Activated CD4-positive, alpha-beta memory T cell treated with anti-CD3 and anti-CD28 coated beads, Interleukin-2, amount 10 ng/mL, durations not matched to agents 7 days and 5 days (primary cell): ENCODE measurements at regions not wholly inside any gene's neighbourhood (a gene's known extent, or its start where the extent isn't known, plus 50 kb on each side); places are given as distances from the start of the nearest gene placed in this dataset.

Experiments
- CTCF ChIA-PET: fragments of 350-600 bp; sonication (Branson Sonifier 250); formaldehyde crosslinking; loops from one replicate; lab custom pipeline; 2021; ENCODE audit warnings: antibody characterized with exemption, inconsistent platforms; lab: Charles Lee
- POLR2A ChIA-PET: fragments of 350-600 bp; sonication (Branson Sonifier 250); formaldehyde crosslinking; loops from one replicate; lab custom pipeline; 2021; ENCODE audit warnings: antibody characterized with exemption; lab: Charles Lee
- DNase-seq: peaks from one replicate; pipeline ENCODE4 v3.0.0-alpha.2; 2020
- H3K27ac Mint-ChIP-seq: one replicate; pipeline ENCODE4 v1.8.0; 2021; ENCODE audit warnings: mild to moderate bottlenecking, mixed read lengths
- H3K27me3 Mint-ChIP-seq: one replicate; pipeline ENCODE4 v1.8.0; 2021; ENCODE audit warnings: mixed read lengths
- H3K36me3 Mint-ChIP-seq: one replicate; pipeline ENCODE4 v1.8.0; 2021; ENCODE audit warnings: low read depth, mixed read lengths
- H3K4me1 Mint-ChIP-seq: one replicate; pipeline ENCODE4 v1.8.0; 2021; ENCODE audit warnings: mixed read lengths
- H3K4me3 Mint-ChIP-seq: one replicate; pipeline ENCODE4 v1.8.0; 2021; ENCODE audit warnings: mild to moderate bottlenecking, mixed read lengths
- H3K9me3 Mint-ChIP-seq: one replicate; pipeline ENCODE4 v1.8.0; 2021; ENCODE audit warnings: mixed read lengths

DNA sequence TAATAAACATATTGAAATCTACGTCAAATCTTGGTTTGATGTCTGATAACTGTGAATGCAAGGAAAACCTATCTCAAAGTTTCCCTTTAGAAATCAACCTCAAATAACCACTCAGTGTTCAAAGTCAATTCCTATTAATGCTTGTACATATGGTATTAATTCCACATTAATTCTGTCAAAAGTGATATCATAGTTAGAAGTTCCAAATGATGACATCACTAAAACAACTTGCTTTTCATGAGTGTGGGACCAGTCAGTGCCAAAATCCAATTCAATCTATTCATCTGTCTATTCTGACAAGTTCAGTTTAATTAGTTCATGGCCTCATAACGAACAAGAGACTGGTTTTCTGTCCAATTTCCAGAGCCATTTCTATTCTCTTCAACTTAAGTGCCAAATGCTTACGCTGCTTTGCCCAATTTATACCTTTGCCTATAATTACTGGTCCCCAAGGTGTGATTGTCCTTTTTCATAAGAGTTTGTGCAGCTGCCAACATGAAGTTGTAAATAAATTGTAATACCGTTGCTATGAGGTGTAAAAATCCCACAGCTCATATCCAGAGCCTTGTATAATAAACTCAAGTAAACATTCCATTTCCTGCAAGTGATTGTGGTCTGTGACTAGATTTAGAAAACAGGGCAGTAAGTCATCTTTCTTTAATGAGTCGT, 476.2 kb downstream of the RAB28 start:
- no peak for DNase-seq
- H3K4me3 Mint-ChIP-seq: no peak overlapping the region
- no peaks in the 10 kb centered on the region for H3K9me3 Mint-ChIP-seq
- no peaks in the 10 kb centered on the region for H3K36me3 Mint-ChIP-seq
- no peaks in the 10 kb centered on the region for H3K4me1 Mint-ChIP-seq
- H3K27ac Mint-ChIP-seq: no peak overlapping the region
- CTCF ChIA-PET: no interaction called here
- H3K27me3 Mint-ChIP-seq: no peaks in the 10 kb centered on the region
- POLR2A ChIA-PET: no interaction called here

DNA sequence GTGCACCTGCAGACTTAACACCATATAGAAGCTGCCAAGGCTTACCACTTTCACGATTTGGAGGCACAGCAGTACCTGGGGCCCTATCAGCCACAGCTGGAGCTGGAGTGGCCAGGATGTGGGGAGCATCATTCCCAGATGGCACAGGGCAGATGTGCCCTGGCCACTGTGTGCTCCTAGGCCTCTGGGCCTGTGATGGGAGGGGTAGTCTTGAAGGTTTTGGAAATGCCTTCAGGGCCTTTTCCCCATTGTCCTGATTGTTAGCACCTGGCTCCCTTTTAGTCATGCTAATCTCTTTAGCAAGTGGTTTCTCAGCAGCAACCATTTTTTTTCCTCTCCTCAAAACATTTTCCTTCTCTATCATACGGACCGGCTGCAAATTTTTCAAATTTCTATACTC, 490.2 kb downstream of the RAB28 start:
- CTCF ChIA-PET: no interaction called here
- no peak for DNase-seq
- H3K36me3 Mint-ChIP-seq: no peaks in the 10 kb centered on the region
- POLR2A ChIA-PET: no interaction called here
- H3K27ac Mint-ChIP-seq: no peak overlapping the region
- H3K27me3 Mint-ChIP-seq: no peaks in the 10 kb centered on the region
- H3K4me1 Mint-ChIP-seq: no peaks in the 10 kb centered on the region
- H3K4me3 Mint-ChIP-seq: no peak overlapping the region
- H3K9me3 Mint-ChIP-seq: peaks cover 9% of the 10 kb centered on the region

DNA sequence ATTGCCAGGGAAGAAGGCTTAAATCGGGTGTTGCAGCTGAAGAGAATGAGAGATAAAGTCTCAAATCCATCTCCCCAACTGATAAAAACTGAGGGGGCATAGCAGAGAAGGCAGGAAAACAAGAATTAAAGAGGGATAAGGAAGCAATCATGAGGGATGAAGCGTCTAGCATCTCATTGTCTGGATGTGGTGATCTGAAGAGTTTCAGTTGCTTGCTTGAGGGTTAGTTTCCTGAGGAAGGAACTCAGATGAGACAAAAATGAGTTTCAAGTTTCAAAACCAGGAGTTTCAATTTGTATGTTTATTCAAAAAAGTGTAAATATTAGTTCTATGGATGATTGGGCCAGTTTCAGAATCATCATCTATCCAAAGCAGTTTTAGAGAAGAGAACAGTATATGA, 496.9 kb downstream of the RAB28 start:
- no peaks in the 10 kb centered on the region for H3K27me3 Mint-ChIP-seq
- H3K4me3 Mint-ChIP-seq: no peak overlapping the region
- no peaks in the 10 kb centered on the region for H3K36me3 Mint-ChIP-seq
- no peak overlapping the region for H3K27ac Mint-ChIP-seq
- ChIA-PET CTCF (no interaction called here), POLR2A (no interaction called here)
- no peak for DNase-seq
- no peaks in the 10 kb centered on the region for H3K4me1 Mint-ChIP-seq
- H3K9me3 Mint-ChIP-seq: peaks cover 1% of the 10 kb centered on the region

DNA sequence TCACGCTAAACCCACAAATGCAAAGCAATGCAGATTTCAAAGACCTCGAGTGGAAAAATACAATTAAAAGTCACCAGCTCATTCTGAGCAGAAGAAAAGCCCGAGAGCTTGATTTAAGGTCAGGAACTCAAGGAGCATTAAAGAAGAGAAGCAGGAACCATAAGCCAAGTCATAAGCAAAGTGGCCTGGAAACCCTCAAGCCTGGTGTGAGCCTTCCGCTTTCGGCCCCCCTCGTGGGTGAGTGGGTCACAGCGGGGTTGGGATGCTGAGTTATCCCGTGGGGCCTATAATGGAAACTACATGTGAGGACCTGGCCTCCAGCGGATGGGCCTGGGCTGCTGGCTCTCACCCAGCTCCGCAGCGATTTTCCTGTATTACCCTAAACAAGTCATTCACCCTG, 504.3 kb downstream of the RAB28 start:
- POLR2A ChIA-PET: no interaction called here
- Mint-ChIP-seq H3K4me1 (no peaks in the 10 kb centered on the region), H3K36me3 (no peaks in the 10 kb centered on the region), H3K27ac (no peak overlapping the region), H3K9me3 (peaks cover 6% of the 10 kb centered on the region), H3K4me3 (no peak overlapping the region), H3K27me3 (no peaks in the 10 kb centered on the region)
- DNase-seq: no peak
- CTCF ChIA-PET: no interaction called here

DNA sequence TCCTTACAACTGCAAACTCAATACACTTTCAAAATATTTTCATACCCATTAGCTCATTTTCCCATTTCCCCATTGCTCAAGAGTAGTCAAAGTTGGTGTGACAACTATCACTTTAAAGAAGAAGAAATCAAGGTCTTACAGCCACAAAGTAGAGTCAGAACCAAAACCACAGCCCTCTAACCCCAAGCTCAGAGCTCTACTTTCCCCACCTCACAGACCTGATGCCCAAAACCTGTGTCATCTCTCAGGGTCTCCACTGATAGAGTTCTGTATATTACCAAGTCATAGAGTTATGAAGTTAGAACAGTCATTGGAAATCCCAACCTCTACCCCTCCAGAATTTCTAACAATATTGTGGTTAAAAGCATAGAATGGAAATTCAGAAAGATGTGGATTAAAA, 505.8 kb downstream of the RAB28 start:
- DNase-seq: no peak
- no peaks in the 10 kb centered on the region for H3K36me3 Mint-ChIP-seq
- H3K9me3 Mint-ChIP-seq: peaks cover 6% of the 10 kb centered on the region
- POLR2A ChIA-PET: no interaction called here
- no peaks in the 10 kb centered on the region for H3K27me3 Mint-ChIP-seq
- H3K4me3 Mint-ChIP-seq: no peak overlapping the region
- no peaks in the 10 kb centered on the region for H3K4me1 Mint-ChIP-seq
- CTCF ChIA-PET: no interaction called here
- no peak overlapping the region for H3K27ac Mint-ChIP-seq

DNA sequence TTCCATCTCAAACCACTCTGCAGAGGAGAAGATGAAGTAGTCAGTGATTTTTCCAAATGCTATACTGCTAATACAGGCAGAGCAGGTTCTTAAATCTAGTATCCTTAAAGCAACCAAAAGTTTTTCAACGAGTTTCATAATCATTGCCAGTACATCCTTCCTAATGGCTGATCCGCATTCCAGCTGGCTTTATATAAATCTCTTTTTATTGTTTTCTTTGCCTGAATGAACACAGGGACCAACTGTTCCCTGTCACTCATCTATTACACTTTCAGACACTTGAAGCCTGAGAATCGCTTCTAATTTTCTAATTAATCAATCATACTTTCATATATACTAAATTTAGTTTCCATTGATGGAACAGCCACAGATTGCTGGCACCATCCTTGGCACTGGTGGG, 508.6 kb downstream of the RAB28 start:
- CTCF ChIA-PET: no interaction called here
- POLR2A ChIA-PET: no interaction called here
- Mint-ChIP-seq H3K27ac (no peak overlapping the region), H3K4me1 (no peaks in the 10 kb centered on the region), H3K27me3 (no peaks in the 10 kb centered on the region), H3K36me3 (no peaks in the 10 kb centered on the region), H3K9me3 (peaks cover 3% of the 10 kb centered on the region), H3K4me3 (no peak overlapping the region)
- DNase-seq: no peak

DNA sequence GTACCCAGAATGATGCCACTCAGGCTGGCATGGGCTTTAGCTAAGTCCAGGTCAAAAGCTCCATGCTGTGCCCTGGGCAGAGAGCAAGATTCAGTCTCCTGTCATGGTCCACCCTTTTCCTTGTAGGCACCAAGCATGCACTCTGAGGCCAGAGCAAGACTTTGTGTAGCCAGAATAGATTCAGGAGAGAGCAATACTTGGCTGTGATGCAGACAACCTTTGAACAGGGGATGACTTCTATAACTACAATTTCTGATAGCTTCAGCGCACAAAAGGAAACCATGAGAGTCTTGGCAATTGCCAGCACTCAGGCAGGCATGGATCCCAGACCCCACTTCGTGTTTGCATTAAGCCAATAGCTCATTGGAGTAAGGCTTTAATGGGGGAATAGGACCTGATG, 510.6 kb downstream of the RAB28 start:
- ChIA-PET POLR2A (no interaction called here), CTCF (no interaction called here)
- Mint-ChIP-seq H3K9me3 (peaks cover 3% of the 10 kb centered on the region), H3K27me3 (no peaks in the 10 kb centered on the region), H3K36me3 (no peaks in the 10 kb centered on the region), H3K4me3 (no peak overlapping the region), H3K4me1 (no peaks in the 10 kb centered on the region), H3K27ac (no peak overlapping the region)
- DNase-seq: no peak

DNA sequence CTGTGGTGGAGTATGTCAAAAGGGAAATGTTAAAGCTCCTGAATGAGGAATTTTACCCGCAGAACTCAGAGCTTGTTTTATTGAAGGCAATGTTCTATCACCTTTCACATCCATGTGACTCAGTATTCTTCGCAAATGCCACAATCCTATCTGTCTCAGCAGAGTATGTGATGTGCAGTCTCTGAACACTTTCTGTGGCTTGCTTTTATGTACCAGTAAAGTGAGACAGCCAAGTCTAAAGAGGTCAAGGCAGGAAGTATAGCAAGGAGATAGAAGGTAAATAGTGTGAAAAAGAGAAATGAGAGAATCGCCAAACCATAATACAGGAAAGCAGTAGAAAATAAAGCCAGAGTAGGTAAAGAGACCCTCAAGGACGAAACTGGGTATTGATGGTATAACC, 515.8 kb downstream of the RAB28 start:
- ChIA-PET POLR2A (no interaction called here), CTCF (no interaction called here)
- no peak overlapping the region for H3K4me3 Mint-ChIP-seq
- no peak for DNase-seq
- no peak overlapping the region for H3K27ac Mint-ChIP-seq
- H3K27me3 Mint-ChIP-seq: no peaks in the 10 kb centered on the region
- peaks cover 2% of the 10 kb centered on the region for H3K9me3 Mint-ChIP-seq
- no peaks in the 10 kb centered on the region for H3K4me1 Mint-ChIP-seq
- no peaks in the 10 kb centered on the region for H3K36me3 Mint-ChIP-seq

DNA sequence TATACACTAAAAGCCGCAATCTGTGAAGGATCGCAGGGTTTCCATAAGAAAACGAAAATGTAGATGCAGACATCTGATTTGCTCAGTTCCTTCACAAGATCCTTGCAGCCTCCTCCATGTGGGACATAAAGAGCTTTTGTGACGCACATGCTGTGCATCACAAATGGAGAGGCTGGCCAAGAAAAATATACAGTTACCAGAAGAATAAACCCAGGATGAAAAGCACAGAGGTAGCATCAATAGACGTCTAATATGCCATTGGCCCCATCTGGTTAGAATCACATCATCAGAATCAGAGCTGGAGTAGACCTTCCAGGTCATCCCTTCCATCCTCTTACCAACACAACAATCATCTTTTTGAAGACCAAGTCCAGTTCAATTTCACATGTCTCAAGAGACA, 517.4 kb downstream of the RAB28 start:
- no peak overlapping the region for H3K4me3 Mint-ChIP-seq
- H3K27me3 Mint-ChIP-seq: no peaks in the 10 kb centered on the region
- H3K4me1 Mint-ChIP-seq: no peaks in the 10 kb centered on the region
- peaks cover 2% of the 10 kb centered on the region for H3K9me3 Mint-ChIP-seq
- CTCF ChIA-PET: no interaction called here
- DNase-seq: no peak
- H3K27ac Mint-ChIP-seq: no peak overlapping the region
- no peaks in the 10 kb centered on the region for H3K36me3 Mint-ChIP-seq
- POLR2A ChIA-PET: no interaction called here

DNA sequence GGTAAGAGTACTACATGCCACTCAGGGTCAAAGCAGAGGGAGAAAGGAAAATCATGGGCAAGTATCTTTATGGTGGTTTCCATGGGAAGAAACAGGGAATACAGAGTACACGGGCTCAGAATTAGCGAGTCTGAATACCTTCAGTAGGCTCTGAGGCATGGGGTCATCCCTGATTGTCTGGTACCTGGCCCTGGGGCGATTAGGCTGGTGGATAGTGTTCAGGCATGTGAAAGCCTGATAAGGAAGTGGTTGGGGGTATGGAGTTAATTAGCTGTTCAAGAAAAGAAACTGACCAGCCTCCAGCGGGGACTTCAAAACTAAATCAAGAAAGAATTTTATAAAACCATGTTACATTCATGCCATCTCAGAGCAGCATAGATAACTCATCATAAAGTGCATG, 518.8 kb downstream of the RAB28 start:
- Mint-ChIP-seq H3K27ac (no peak overlapping the region), H3K27me3 (no peaks in the 10 kb centered on the region), H3K9me3 (peaks cover 2% of the 10 kb centered on the region), H3K4me1 (no peaks in the 10 kb centered on the region), H3K36me3 (no peaks in the 10 kb centered on the region), H3K4me3 (no peak overlapping the region)
- CTCF ChIA-PET: no interaction called here
- POLR2A ChIA-PET: no interaction called here
- no peak for DNase-seq

DNA sequence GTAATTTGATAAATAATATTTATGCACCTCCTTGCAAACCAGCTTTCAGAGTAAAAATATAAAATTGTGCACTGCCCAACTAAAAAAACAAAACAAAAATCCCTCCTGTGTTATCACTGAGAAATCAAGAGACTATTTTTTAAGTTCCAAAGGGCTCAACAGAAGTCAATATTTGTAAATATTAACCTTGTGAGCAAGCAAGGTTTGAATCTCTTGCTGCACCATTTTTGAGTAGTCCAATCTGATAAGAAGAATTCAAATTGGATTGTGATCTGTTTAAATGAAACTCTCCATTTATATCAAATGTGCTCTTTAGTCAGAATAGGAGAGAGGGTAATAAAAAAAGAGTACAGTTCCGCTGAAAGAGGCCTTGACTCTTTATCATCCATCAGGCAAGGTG, 520.2 kb downstream of the RAB28 start:
- H3K36me3 Mint-ChIP-seq: no peaks in the 10 kb centered on the region
- ChIA-PET CTCF (no interaction called here), POLR2A (no interaction called here)
- DNase-seq: no peak
- no peak overlapping the region for H3K27ac Mint-ChIP-seq
- H3K9me3 Mint-ChIP-seq: peaks cover 2% of the 10 kb centered on the region
- H3K4me3 Mint-ChIP-seq: no peak overlapping the region
- no peaks in the 10 kb centered on the region for H3K27me3 Mint-ChIP-seq
- no peaks in the 10 kb centered on the region for H3K4me1 Mint-ChIP-seq

DNA sequence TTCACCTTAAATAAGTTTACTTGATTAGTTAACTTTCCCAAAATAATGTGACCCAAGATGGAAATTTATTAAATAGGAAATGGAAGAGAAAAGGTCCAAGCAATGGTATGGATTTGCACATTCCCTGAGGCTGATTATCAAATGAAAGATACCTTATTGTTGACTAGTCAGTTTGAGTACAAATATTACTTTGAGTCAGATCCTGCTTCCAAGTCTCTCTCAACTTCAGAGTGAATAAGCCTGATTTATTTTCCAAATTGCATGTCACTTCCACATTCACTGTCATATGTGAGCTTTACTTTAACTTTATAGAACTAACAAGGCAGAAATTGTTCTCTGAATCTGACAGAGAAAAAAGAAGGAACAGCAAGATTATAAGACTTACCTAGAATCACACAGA, 520.8 kb downstream of the RAB28 start:
- H3K36me3 Mint-ChIP-seq: no peaks in the 10 kb centered on the region
- peaks cover 2% of the 10 kb centered on the region for H3K9me3 Mint-ChIP-seq
- ChIA-PET CTCF (no interaction called here), POLR2A (no interaction called here)
- no peaks in the 10 kb centered on the region for H3K27me3 Mint-ChIP-seq
- no peak overlapping the region for H3K4me3 Mint-ChIP-seq
- H3K27ac Mint-ChIP-seq: no peak overlapping the region
- DNase-seq: no peak
- H3K4me1 Mint-ChIP-seq: no peaks in the 10 kb centered on the region

DNA sequence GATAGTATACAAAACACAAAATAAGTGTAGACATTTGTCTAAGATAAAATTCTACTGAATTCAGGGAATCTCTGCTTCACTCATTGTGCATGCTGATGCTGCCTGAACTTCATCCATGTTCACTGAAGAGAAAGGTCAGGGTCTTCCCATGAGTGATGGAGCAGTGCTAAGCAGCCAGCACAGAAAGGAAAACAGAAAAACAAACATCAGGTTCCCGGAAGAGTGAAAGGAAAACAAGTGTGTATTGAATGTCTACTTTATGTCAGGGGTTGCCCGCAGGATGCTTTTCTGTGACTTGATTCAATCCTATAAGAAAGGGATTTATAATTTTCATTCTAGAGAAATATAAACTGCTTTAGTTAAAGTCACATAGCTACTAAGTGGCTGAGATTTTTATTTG, 522.4 kb downstream of the RAB28 start:
- Mint-ChIP-seq H3K4me1 (no peaks in the 10 kb centered on the region), H3K36me3 (no peaks in the 10 kb centered on the region), H3K27me3 (no peaks in the 10 kb centered on the region), H3K4me3 (no peak overlapping the region), H3K9me3 (no peaks in the 10 kb centered on the region), H3K27ac (no peak overlapping the region)
- ChIA-PET POLR2A (no interaction called here), CTCF (no interaction called here)
- DNase-seq: no peak

DNA sequence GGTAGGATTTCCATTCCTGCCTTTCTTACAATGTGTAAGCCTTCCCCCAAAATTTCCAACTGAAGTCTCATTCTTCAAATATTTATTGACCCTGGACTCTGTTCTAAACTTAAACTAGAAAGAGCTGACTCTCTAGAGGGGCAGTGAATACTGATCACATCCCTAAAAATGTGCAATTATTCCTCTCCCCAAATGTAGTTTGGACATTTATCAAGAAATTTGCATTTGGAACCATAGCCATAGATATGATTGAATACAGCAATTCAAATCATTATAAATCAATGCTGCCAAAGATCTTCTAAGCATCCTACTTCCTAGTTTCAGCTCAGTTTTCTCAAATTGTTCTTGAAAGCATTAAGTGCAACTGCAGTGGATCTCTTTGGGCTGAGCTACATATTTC, 525.7 kb downstream of the RAB28 start:
- Mint-ChIP-seq H3K4me3 (no peak overlapping the region), H3K9me3 (no peaks in the 10 kb centered on the region), H3K4me1 (no peaks in the 10 kb centered on the region), H3K27ac (no peak overlapping the region), H3K27me3 (no peaks in the 10 kb centered on the region), H3K36me3 (no peaks in the 10 kb centered on the region)
- ChIA-PET CTCF (no interaction called here), POLR2A (no interaction called here)
- DNase-seq: no peak
